ENCODE measurements at regions not wholly inside any gene's neighbourhood (a gene's known extent, or its start where the extent isn't known, plus 50 kb on each side); places are given as distances from the start of the nearest gene placed in this dataset.
"Not testable (repeated sequence)": the region's sequence is repeated elsewhere in the genome, so short reads cannot be mapped to it uniquely, and the experiment has no call there.

DNA sequence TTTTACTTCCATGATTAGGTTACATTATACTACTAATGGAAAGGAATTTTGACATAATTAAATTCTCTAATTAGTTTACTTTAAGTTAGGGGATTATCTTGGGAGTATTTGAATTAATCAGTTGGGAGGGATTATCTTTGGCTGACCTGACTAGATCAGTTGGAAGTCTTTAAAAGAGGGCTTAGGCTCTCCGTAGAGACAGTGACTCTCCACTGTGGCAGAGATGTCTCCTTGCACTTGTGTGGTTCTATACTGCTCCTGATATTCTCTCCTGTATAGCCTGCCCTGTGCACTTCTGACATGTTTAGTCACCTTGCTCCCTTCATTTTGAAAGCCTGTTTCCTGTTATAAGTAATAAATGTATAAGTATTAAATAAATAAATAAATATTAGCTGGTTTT, 1612.3 kb upstream of the PRR20A start:
- DNase-seq: no peak

DNA sequence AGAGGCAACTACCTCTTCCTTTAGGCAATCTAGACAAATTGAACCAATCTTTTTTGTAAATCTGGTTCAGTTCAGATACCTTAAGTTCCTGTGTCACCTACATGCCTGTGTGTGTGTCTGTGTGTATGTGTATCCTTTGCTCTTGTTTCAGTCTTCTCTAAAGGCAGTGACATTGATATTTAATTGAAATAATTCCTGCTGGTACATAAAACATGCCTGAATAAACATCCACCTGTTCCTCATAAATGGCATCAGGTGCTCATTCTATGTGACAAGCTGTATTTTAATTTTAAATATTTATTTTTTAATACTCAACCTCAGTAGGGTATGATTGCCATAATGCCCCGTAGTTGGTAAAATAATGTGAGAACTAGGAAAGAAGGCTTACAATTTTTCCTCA, 1606.4 kb upstream of the PRR20A start:
- DNase-seq: no peak

DNA sequence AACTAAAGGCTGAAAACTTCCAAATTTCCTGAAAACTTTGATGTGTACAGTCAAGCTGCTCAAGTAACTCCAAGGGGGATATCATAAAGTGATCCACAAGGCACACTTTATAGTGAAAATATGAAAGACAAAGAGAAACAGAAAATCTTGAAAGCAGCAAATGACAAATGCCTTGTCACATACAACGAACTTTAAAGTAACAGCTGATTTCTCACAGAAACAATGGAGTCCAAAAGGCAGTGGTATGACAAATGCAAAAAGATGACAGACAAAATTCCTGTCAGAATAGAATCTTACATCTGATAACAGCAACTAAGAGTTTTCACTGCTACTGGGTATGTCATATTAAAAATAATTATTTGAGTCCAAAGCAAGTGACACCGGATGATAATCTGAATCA, 1602.3 kb upstream of the PRR20A start:
- DNase-seq: no peak

DNA sequence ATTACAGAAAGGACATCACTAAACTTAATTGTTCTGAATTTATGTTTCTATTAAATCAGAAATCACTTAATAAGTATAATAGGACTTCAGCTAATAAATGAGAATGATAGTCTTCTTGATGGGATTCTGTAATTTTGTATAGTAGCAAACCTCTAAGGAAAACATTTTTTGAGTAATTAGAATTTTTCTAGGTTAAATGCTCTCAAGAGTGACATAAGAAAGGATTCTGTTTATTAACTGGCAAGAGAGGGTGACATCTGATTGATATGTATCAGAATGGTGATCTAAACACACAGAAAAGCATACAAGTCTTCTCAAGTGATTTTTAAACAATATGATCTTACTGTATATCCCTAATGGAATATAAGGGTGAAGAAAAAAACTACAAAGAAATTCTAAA, 1597.7 kb upstream of the PRR20A start:
- no peak for DNase-seq

DNA sequence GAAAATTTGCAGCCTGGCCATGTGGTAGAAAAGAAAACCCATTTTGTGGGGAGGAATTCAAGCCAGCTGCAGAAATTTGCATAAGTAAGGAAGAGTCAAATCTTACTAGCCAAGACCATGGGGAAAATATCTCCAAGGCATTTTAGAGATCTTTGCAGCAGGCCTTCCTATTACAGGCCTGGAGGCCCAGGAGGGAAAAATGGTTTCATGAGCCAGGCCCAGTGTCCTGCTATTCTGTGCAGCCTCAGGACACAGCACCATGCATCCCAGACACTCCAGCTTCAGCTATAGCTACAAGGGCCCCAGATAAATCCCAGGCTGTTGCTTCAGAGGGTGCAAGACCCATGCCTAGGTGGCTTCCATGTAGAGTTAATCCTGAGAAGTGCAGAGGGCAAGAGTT, 1590.1 kb upstream of the PRR20A start:
- no peak for DNase-seq

DNA sequence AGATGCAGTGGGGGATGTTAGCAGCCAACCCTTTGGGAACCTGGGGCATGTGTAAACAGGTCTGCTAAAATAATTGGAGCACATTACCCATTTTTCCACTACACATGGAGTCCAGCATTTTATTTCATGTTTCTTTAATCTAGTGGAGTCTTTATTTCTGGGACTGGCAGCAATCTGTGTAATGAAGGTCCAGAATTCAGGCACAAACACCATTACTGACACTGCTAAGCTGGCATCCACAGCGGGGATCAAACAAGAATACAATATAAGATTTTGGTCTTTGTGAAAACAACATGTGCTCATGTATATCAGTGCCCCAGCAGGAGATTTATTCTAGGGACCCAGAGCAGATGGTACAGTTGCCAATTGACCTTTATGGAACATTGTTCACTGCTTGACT, 1587.0 kb upstream of the PRR20A start:
- no peak for DNase-seq

DNA sequence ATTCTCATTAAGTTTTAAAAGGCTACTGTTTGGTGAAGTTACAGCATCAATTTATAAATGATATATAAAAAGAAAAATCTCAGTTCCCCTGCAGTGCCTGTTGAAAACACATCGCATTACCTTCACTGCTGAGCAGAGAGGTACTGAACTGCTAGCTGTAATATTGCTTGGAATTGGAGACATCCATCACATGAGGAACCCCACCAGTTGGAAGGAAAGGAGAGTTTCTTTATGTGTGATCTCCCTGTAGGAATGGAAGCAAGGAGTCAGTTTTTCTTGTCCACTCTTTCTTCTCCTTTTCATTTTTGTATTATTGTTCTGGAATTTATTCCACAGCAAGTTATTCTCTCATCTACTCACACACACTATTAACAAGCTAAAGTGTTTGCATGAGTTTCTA, 1586.0 kb upstream of the PRR20A start:
- no peak for DNase-seq

DNA sequence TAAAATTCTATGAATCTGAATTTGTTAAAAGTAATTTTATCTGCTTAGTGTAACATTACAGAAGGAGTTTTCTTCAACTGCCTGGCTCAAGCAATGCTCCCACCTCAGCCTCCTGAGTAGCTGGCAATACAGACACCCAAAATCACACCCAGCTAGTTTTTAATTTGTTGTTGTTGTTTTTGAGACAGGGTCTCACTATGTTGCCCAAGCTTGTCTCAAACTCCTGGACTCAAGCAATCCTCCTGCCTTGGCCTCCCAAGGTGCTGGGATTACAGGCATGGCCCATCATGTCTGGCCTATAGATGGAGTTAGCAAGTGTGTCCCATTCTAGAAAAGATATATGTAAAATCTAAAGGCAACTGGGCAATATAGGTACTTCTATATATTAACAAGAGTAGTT, 1580.4 kb upstream of the PRR20A start:
- no peak for DNase-seq

DNA sequence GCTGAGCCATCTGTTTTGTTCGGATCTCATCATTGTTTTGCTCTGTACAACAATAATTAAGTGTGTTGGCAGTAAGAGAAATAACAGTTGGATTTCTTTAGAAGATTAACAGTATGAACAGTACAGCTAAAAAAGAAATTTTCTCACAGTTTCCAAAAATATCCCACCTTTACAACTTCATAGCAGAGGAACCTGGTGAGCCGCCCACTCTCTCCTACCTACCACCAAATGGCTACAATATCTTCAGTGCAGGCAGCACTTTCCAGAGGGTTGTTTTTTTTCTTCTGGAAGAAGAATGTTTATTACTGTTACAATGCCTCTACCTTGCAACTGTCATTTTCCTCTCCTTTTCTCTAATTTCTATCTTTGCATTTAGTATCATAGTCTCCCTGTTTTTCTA, 1577.5 kb upstream of the PRR20A start:
- DNase-seq: no peak

DNA sequence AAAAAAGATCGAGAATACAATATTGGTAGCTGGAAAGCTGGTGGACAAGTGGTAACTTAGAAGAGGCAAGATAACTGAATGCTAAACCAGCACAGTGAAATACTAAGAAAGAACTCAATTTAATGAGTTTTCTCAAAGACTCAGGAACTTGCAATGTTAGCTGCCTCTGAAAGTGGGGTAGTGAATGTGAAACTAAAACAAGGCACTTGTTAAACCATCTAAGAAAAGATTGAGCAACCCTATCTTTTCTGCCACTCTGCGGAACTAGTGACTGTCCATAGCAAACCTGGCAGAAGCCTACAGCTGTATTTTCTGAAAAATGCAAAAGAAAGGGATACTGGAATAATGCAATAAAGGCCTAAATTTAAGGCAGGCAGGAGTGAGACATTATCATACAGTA, 1574.4 kb upstream of the PRR20A start:
- DNase-seq: no peak

DNA sequence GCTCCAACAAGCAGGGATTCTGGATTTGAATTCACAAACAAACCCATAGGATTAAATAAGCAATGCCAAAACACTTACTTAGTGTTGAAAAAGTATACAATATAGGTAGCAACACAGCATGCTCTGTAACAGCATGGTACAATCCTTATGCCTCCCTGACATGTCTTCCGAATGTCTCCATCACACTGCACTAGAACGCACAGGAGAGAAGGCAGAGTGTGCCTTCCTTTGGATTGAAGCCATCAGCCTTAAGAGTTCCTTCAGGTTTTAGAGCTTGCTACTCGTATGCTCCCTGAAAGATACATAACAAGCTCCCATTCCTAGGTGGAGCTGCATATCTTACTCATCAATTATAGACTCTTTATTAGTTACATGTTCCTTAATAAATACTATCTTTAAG, 1573.9 kb upstream of the PRR20A start:
- no peak for DNase-seq

DNA sequence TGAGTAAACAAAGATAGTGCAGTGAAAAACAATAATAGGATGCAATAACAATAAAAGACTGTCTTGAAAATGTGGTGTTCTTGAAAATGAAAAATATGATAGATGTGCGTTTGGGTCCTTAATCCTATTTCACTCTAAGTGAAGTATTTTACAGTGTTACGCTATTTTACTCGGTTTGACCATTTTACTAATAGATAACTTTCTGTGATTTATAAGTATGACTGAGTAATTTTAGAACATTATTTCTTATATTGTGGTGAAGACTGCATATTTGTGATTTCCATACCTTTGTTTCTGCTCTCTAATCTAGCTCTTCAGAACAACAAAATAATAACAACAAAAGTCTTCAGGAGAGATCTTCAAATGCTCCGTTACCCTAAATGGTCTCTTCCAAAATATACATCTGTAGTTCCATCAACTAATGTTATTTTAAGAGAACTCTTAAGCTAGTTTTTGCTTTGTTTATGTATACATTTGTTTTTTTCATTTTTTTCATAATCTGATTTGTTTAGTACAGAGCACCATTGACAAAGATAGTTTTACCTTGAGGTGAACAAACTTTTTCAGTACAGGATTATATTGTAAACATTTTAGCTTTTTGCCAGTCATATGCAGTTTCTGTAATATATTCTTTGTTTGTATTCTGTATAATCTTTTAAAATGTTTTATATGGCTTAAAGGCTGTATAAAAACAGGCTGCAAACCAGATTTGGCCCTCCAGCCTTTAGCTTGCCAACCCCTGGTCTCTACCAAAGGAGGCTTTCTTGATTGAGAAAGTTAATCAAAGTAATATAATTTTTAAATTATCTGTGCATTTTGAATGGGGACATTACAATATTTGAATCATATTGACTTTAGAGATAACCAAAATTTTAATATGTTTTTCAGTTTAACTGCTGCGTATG, 1572.7 kb upstream of the PRR20A start:
- no peak for DNase-seq

DNA sequence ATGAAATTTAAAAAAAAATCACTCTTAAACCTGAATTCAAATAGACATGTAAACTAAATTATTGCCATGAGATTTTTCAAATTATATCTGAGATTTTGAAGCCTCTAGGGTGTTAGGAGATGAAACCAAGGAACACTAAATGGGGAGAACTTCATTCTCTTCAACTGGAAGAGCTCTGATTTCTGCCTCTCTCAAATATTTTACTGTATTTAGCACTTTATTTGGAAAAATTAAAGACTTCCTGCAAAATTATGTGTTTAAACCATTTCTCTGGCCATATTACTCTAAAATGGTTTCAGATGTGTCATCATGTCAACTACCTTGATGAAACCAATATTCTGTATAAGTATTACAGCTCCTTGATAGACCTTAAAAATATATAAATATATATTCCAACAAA, 1571.6 kb upstream of the PRR20A start:
- DNase-seq: no peak

DNA sequence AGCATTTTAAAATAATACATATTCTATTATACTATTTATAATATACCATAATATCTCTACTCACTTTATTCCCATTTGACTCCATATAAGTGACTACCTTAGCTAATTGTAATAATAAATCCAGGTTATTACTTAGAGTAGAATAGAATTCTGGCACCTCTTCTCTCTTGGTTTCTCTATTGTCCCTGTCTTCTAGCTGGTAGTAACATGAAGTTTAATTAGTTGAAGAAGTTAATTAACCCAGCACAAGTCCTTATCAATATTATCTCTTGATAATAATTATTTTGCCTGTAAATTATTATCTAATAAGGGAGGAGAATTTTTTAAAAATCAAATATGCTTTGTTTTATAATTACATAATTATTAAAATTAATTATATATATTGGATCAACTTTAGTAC, 1571.2 kb upstream of the PRR20A start:
- no peak for DNase-seq

DNA sequence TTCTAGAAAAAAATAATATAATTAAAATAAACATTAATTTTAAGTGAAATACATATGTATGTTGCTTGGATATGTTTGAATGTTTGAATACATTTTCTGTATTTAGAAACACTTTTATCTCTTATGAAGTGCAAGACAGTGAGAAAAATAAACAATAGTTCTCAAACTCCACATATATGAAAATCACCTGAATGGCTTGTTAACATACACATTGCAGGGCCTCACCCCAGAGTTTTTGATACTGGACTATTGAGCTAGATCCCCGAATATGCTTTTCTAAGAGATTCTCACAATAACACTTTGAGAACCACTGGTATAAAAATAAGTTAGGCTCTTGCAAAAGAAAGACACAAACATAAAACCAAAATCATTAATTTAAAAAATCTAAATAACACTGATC, 1570.3 kb upstream of the PRR20A start:
- no peak for DNase-seq

DNA sequence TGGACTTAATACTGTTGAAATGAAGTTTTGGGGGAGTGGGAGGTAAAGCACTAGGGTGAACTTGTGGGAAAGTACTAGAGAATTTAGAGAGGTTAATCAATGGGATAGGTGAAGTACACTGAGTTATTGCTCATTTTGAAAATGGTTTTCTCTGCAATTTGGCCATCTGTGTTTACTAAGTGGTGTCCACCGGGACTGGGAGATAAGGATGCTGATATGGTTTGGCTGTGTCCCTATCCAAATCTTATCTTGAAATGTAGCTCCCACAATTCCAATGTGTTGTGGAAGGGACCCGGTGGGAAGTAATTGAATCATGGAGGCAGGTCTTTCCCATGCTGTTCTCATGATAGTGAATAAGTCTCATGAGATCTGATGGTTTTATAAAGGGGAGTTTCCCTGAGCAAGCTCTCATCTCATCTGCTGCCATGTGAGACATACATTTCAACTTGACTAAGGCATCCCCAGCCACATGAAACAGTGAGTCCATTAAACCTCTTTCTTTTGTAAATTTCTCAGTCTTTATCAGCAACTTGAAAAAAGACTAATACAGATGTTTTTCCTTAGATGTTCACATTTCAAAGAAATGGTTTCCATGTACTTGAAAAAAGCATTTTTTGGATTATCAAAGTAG, 1569.4 kb upstream of the PRR20A start:
- no peak for DNase-seq

DNA sequence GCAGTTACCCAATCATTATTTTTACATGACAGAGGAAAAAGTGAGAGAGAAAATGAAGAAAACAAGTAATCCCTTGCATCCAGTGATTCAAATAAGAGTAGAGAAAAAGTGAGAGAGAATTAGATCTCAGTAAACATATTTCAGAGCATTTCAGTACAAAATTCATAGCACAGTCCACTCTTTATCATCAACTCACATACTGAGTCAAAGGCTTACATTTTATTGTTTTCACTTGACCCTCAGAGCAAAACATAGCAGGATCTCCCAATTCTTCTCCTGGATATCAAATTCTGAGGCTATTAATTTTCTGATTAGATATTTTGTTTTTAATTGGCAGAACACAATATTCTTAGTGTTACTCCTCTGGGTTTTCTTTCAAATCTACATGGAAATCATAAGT, 1568.3 kb upstream of the PRR20A start:
- DNase-seq: no peak

DNA sequence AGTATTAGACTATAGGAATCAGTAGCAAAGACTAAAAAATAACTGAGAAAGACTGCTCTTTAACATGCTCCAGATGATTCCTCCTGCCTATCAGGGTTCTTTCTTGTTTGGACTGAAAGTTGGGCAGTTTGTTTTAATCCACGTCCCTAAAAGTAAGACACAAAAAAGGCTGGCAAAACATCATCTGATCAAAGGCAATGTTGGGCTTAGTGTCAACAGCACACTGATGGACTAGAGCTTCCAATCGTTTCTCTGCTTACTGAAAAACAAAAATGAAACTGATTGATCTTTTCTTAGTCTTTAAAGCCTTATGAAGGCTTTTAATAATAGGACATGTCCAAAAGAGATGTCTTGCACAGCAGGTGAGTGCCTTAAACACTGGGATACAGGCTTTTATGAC, 1567.9 kb upstream of the PRR20A start:
- DNase-seq: no peak

DNA sequence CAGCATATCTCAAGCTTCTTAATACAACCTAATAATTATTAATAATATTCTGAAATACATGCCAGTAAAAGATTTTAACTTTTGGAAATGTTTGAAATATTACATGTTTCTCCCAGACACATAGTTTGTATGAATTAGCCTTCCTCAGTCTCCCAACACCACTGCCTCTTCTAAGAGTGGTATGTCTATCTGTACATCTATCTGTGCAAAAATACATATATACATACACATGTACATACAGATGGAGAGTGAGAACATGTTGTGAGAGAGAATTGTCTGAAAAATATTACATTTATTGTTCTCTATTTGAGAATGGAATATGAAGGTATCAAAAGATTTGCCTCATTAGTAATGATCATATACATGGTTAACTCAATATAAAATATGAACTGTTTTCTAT, 1567.2 kb upstream of the PRR20A start:
- no peak for DNase-seq

DNA sequence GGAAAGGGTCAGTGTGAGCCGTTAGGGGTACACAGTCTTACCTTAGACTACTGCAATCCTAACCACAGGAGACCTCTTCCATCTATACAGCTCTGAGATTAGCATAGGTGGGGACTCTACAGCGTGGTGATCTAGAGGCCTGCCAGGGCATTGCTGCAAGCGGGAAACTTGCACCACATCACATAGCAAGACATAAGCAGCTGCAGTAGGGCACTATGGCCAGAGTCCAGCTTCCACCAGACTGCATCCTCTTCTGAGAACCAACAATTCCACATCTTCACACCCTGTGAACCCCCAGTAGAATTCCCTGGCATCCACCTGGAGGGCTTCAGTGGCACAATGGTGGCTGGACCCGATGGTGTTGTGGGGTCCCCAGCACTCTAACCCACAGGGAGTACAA, 1564.3 kb upstream of the PRR20A start:
- no peak for DNase-seq

DNA sequence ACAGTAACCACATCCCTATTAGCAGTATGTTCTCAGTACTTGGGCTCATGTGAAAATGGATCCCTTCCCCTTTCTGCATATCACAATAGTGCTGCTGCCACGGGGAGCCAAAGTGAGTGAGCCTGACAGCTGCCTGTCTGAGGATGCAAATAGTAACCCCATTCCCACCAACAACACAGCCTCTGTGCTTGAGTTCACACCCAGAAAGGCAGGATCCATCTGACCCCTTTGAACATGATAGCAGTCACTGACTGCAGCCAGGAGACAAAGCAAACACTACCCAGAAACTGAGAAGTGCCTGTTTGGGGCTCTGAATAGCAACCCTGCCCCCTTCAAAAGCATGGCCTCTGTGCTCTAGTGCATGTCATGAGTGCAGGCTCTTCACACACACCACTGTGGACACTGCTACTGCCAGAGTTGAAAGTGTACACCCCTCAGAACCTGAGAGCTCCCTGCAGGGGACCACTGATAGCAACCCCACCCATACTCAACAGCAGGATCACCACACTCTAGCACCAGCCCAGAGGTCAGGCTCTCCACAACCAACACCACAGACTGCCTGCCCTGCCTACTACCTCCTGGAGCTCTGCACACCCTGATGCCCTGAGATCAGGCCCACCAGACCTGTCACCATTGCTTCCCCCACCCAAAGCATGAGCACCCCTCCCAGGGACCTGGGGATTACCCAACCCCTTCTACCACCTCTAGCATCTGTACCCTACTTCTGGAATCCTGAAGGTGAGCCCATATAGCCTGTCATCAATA, 1563.5 kb upstream of the PRR20A start:
- DNase-seq: no peak

DNA sequence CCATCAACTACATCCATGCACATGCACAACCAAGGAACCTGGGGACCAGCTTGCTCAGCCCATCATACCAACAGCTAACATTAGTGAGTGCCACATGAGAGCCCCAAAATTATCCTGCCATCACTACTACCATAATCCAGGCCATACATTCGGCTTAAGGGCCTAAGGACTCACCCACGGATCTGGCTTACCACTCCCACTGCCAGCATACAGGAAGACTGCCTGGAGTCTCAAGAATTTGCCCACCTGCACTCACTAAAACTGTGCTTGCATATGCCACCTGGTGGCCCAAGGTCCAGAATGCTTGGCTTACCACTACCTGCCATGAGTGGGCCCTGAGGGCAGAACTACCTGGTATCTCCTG, 1562.9 kb upstream of the PRR20A start:
- no peak for DNase-seq

DNA sequence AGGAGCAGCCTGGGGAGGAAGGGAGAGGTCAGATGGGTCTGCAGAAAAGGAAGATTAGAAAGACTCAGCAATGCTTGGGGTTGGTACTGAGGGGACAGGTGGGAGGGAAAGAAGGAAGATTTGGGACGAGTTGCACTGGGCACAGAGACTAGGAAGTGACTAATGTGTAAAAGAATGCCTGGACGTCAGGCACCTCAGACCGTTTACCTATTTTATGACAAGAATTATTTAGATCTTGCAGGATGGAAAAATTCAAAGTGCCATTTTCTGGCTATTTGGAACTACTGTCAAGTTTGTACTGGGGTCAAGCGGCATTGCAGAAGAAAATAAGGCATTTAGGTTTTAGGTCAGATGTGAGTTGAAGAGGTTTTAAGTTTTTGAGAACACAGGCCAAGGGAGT, 1558.4 kb upstream of the PRR20A start:
- not testable (repeated sequence) for DNase-seq

DNA sequence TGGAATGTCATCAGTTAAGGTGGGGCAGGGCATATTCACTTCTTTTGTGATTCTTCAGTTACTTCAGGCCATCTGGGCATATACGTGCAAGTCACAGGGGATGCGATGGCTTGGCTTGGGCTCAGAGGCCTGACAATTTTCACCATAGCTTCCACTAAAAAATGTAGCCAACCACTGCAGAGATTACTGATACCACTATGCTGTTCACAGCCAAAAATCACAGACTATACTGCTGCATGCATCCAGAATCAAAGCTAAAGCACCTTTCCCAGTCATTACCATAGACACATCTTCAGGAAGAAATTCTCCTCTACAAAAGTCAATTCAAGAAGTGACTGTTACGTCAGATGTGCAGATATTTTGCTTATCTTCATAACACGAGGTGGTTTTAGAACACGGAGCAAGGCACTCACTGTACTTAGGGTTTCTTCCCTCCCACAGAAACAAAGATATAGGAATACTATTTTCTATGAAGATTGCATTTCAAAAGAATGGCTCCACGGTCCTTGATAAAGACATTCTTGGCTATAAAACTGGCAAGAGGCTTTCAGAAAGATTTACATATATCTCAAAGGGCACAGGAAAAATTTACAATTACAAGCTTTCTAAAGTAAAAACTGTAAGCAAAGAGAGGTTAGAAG, 1556.6 kb upstream of the PRR20A start:
- no peak for DNase-seq
